Daoy (cell line): ENCODE measurements at regions not wholly inside any gene's neighbourhood (a gene's known extent, or its start where the extent isn't known, plus 50 kb on each side); places are given as distances from the start of the nearest gene placed in this dataset.
A peak's percentile ranks its signal among the peaks of the same experiment; 100 is the strongest.

Experiments
- DNase-seq: peaks from one replicate; pipeline ENCODE4 v3.0.0-alpha.2; 2015; ENCODE audit warnings: low read depth

DNA sequence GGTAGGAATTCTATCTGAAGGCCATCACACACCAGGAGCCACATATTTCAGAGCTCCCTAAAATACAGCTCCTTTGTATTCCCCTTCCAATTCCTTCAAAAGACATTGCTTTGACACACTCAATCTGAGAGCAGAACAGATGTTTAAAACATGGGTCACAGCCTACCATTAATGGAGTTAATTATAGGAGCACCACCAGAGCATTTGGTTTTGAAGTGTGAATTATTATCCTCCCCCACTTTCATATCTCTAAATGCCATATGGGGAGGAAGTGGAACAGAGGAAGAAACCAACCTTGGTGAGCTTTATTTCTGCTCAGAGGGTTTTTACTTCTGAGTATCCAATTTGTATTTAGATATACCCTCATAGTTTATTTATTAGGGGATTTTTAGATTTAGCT lies 50.7 kb upstream of the TNFRSF21 start:
- DNase-seq, result no peak

DNA sequence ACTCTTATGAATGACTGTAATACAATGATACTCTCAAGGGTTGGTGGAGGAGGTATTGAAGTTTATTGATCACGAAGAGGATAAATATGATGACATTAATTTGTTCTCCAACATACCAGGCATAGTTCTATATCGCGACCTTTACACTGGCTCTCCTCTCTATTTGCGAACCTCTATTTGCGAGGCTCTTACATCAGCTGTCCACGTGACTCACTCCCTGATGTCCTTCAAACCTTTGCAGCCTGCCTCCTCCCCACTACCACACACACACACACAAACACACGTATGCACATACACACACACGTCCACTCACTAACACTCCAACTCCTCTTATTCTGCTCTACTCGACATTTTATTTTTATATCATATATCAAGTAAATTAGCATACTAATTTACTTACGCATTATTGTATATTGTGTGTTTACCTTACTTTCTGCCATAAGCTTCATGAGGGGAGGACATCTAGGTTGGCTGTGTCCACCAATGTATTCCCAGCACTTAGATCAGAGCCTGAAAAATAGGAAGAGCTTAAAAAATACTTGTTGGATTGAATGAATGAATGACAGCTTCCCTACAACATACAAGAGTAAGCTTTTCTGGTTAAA lies 53.3 kb upstream of the TNFRSF21 start:
- DNase-seq, result no peak

DNA sequence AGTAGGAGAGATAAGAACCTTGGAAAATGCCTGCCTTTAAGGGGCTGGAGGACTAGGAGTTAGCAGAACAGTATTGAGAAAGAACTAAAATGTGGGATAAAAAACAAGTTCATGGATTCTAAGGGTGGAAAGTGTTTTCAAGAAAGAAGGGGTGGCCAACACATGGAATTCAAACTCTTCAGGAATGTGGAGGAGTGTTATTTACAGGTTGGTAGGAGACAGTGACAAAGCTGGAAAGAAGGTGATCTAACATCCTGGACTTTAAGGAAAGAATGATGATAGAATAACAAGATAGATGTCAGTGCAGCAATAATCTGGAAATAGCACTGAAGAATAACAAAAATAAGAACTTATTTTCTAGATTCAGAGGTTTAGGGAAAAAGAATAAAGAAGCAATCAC lies 54.0 kb upstream of the TNFRSF21 start:
- DNase-seq, result no peak

DNA sequence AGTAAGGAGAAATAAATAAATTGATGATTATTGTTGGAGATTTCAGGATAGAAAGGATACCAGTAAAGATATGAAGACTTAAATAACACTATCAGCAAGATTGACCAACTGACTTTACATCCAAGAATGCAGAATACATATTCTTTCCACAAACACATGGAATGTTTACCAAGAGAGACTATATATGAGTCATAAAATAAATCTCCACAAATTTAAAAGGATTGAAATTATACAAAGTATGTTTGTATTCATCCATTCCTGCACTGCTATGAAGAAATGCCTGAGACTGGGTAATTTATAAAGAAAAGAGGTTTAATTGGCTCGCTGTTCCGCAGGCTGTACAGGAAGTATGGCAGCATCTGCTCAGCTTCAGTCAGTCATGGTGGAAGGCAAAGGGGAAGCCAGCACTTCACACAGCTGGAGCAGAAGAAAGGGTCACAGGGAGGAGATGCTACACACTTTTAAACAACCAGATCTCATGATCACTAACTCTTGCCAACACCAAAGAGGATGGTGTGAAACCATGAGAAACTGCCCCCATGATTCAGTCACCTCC lies 56.7 kb upstream of the TNFRSF21 start:
- no peak for DNase-seq

DNA sequence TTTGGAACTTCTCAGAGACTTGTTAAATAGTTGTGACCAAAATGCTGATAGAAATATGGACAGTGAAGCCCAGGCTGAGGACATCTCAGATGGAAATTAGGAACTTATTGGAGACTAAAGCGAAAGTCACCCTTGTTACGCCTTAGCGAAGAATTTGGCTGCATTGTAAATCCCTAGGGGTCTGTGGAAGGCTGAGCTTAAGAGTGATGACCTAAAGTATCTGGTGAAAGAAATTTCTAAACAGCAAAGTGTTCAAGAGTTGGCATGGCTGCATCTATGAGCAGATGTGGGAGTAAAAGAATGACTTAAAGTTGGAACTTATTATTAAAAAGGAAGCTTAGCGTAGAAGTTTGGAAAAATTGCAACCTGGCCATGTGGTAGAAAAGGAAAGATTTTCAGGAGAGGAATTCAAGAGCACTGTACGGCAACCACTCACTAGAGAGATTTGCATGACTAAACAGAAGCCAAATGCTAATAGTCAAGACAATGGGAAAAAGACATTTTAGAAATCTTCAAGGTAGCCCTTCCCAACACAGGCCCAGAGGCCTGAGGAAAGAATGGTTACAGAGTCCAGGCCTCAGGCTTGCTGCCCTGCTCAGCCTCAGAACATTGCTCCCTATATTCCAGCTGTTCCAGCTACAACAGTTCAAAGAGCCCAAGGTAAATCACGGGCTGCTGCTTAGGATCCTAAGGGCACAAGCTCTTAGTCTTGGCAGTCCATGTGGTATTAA lies 61.6 kb upstream of the TNFRSF21 start:
- DNase-seq, result no peak

DNA sequence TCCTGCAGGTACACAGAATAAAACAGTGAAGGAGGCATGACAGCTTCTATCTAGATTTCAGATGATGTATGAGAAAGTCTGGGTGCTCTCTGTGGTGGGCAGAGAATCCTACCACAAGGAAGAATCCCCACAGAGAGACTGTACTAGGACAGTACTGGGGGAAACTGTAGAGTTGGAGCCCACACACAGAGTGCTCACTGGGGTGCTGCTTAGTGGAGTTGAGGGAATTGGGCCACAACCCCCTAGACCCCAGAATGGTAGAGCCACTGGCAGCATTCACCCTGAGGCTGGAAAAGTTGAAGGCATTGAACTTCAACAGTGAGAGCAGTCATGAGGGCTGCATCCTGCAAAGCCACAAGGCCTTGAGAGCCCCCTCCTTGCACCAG lies 62.2 kb upstream of the TNFRSF21 start:
- DNase-seq, result no peak

DNA sequence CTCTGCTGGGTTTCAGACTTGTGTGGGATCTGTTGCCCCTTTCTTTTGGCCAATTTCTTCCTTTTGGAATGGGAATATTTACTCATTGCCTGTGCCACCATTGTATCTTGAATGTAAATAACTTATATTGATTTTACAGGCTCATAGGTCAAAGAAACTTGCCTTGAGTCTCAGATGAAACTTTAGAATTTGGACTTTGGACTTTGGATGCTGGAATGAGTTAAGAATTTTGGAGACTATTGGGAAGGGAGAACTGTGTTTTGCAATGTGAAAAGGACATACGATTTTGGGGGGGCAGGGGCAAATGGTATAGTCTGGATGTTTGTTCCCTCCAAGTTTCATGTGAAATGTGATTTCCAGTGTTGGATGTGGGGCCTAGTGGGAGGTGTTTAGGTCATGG lies 62.6 kb upstream of the TNFRSF21 start:
- no peak for DNase-seq

DNA sequence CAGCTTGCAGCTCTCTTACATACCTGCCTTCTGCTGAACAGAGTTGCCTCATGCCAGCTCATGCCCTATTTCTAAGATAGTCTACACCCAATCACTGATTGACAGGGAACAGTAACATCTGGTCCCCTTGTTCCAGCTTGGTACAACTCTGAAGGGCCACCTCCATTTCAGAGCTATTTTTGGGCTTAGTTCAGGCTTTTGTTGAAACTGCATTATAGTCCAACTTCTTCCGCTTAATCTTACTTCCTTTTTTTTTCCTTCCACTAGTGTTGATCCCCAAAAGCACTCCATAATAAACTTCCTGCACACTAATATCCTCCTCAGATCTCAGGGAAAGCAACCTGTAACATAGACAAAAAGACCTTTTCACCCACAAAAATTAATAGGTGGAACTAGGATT lies 65.7 kb upstream of the TNFRSF21 start:
- DNase-seq, result no peak

DNA sequence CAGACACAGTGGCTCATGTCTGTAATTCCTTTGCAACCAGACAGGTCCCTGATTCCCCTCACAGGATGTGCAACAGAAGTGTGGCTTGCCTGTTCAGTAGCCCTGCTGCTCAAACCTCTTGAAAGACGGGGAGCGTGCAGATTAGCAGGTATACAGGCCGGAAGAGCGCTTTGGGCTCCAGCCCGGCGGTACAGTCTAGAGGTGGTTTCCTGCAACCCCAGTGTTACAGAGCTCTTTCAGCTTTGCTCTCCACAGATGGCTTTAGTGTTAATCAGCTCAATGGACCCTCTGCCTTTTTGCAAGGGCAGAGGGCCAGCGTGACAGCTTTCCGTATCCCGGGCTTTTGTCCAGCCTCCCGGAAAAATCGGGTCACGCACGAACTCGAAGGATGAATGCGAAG lies 67.2 kb upstream of the TNFRSF21 start:
- DNase-seq, result no peak

DNA sequence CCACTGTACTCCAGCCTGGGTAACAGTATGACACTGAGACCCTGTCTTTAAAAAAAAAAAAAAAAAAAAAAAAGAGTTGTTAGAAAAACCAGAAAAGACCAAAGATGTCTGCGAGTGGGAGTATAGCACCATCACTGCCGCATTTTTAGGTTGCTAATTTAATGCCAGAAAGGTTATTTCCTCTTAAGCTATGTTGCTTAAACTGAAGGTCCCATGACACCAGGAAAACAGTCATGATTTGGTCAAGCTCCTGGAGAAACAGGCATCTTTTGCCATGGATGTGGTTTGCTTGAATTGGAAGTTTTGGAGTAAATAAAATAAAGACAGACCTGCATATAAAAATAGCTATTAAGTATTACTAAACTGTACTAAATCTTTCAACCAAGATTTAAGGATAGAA lies 68.3 kb upstream of the TNFRSF21 start:
- DNase-seq, result no peak

DNA sequence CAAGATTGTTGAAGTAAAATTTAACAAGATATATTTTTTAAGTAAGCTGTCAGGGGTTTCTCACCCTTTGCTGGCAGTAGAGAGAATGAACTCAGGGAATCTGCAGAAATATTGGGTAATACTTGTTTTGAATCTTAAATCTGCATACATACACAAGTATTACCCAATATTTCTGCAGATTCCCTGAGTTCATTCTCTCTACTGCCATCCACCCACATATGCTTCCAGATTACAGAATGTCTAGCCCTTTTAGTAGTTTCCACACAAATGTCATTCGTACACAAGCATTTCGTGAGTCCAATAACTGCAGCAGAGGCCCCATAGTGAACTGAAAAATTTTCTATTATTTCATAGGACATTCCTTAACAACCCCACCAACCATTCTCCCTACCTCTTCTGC lies 69.6 kb upstream of the TNFRSF21 start:
- no peak for DNase-seq

DNA sequence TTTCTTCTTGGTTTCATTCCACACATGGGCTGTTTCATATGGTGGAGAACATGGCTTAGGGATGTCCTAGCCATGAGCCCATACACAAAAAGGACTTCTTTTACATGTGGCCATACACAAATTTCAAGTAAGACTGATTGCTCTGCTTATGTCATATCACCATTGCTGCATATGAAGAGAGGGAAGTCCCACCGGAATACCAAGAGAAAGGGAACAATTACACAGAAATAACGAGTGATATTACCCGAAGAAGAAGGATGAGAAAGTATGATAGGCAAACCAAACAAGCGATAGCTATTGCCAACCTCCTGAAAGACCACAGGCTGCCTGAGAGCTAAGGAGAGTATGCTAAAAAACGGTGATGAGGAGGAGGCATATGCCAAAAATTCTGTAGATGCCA lies 70.5 kb upstream of the TNFRSF21 start:
- DNase-seq, result no peak

DNA sequence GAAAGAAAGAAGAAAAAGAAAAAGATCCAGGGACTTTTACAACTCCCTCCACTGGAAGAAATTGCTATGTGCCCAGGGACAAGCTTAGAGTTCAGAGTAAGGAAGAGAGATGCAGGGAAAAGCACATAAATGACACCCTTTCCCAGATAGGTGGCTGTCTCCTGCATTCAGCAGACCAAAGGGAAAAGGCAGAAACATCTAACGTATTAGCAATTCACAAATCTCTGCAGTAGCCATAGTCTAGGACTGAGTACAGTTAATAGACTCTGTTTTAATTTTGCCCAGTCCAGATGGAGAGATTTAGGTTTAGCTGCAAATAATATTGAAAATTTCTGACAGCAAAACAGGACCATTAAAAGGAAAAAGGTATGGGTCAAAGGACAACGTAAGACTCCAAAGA lies 71.3 kb upstream of the TNFRSF21 start:
- DNase-seq, result no peak

DNA sequence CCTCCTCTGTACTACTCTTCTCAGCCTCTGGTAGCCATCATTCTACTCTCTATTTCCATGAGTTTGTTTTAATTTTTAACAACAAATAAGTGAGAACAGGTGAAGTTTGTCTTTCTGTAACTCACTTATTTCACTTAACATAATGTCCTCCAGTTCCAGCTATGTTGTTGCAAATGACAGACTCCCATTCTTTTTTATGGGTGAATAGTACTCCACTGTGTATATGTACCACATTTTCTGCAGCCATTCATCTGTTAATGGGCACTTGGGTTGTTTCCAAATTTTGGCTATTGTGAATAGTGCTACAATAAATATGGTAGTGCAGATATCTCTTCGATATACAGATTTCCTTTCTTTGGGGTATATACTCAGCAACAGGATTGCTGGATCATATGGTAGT lies 73.7 kb upstream of the TNFRSF21 start:
- no peak for DNase-seq

DNA sequence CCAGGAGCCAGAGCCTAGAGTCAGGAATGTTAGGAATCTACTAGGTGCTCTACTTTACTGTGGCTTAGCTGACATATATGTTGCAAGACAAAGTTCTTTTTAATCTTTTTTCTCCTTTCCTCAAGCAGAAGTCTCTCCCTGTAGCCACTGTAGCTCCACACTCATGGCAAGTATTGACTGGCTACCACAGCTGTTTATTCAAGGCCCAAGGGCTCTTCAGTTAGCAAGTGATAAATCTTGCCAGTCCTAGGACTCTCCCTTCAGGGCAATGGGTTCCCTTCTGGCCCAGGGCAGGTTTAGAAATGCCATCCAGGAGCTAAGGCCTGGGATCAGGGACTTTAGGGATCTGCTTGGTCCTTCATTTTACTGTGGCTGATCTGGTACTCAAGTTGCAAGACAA lies 82.0 kb upstream of the TNFRSF21 start:
- no peak for DNase-seq

DNA sequence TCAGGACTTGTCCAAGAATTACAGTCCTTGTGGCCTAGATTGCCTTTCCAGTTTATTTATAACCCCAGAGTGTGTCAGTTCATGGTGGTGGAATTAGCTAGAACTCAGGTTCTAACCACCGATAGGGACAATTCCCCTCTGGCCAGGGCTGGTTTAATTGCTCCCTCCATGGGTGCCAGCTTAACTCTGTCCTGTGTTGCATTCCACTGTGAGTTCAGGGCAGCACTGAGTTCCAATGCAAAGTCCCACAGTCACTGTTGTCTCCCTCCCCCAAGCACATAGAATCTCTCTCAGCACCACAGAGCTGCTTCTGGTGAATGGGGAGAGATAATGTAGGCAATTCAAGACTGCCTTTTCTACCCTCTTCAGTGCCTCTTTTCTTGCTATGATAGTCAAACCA lies 82.5 kb upstream of the TNFRSF21 start:
- no peak for DNase-seq

DNA sequence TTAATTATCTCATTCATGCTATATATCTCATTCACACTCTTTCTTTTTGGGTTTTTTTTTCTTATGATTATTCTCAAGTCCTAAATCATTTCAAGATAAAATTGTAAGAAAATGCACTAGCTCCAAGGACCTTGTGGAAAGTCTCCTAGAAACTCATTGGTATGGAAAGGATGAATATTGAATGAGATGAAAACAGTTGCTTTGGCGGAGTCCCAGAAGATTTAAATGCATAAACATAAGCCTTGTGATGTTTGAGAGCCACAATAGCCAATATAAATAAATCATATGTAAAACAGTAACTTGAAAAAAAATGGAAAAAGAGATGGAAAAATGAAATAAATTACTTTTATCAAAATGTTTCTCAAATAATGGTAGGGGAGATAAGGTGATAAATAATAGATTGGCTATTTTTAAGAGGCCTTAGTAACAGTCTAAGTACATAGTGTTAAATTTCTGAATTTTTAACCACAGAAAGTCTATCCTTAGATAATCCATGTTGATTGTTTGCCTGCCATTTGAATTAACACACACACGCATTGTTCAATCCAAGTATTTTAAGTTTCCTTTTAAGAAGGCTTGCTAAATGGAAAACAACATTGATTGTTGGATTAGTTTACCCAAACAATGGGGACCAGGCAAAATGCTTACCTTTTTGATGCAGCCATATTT lies 81.1 kb upstream of the CD2AP start:
- DNase-seq, result no peak

DNA sequence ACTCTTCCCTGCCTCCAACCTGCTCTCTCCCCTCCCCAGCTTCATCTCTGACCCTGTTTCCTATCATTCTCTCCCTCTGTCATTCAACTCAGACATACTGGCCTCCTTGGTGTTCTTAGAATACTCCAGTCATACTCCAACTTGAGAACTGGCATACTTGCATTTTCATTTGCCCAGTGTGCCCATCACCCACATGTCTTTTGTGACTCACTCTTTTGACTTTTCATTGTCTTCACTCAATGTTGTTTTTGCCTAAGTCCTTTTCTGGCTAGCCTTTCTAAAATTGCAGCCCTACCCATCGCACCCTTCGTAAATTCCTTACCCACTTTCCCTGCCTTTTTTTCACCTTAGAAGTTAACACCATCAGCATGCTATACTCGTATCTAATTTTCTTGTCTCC lies 77.0 kb upstream of the CD2AP start:
- DNase-seq, result no peak

DNA sequence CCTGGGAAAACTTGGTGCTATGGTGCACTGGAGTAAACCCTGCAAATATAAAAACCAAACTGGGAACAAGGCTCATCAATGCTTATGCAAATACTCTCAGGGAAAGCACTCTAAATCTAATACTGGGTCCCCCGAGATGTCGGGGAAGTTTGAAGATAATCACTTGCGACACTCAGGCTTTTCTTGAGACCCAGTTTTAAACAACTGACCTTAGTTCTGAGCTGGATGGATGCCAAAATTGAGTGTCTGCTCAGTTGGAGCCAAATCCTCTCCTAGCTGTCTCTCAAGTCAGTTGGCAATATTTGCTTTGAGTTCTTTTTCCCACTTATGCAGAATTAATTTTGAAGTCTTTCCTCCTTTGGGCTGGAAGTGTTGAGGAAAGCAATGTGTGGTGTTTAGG lies 75.5 kb upstream of the CD2AP start:
- DNase-seq, result no peak

DNA sequence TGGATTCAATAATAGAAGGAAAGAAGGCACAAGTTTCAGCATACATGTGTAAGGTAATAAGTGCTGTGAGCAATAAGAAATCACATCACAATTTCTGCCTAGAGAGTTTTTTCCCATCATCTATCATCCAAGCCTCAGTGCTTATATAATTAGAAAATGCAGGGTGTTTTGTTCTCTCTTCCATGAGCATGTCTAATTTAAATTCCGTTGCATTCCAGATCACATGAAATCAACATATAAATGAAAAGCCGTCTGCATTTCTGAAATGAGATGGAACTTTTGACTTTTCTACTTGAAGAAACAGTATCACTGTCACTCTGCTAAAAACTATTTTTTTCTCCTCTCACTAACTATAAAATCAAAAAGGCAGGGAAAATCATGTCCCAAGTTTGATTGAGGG lies 74.5 kb upstream of the CD2AP start:
- no peak for DNase-seq

DNA sequence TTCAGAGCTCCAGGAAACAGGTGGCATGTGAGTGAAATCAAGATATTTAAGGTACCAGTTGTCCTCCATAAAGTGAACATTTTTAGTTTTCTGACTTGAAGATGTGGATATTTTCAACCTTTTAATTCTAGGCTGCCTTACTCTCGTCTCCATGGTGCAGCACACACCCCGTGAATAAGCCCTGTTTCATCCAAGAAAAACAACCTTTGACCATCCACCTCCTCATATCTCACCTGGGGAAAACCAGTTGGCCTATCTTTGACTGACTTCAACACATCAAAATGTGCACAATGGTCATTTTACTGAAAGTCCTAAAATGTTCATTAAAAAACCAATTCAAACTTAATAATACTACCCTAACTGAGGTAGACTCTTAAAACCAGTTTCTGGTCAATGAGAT lies 73.8 kb upstream of the CD2AP start:
- no peak for DNase-seq

DNA sequence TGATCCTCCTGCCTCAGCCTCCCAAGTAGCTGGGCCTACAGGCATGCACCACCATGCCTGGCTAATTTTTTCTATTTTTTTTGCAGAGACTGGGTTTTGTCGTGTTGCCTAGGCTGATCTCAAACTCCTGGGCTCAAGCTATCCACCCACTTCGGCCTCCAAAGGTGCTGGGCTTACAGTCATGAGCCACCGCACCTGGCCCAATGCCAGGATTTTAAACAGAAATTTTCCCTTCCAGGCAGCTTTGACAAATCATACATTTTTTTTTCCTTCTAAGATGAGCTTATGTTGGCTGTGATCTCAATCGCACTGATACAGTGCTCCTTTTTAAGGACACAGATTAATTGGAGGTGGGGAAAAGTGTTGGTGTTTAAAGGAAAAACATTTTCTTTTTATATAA lies 73.2 kb upstream of the CD2AP start:
- DNase-seq, result peak; percentile 14

DNA sequence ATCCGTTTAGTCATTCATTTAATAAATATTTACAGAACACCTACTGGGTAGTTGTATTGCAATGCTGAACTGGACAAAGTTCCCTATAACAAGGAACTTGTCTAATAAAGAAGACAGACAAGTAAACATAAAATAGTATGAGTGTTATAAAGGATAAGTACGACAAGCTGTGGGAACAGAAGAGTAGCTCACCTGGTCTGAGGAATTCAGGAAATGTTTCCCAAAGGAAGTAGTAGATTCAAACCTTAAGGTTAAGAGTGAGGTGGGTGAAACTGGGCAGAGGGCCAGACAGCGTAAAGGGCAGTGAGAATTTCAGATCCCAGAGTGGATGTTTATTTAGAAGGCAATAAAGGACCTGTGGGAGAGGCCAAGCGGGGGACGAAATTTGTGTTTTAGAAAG lies 72.3 kb upstream of the CD2AP start:
- DNase-seq, result no peak
